OCI-LY3 (cell line): ENCODE measurements at regions not wholly inside any gene's neighbourhood (a gene's known extent, or its start where the extent isn't known, plus 50 kb on each side); places are given as distances from the start of the nearest gene placed in this dataset.
"Not testable (repeated sequence)": the region's sequence is repeated elsewhere in the genome, so short reads cannot be mapped to it uniquely, and the experiment has no call there.

Experiments
- CTCF ChIP-seq: fragments of 200-600, 300-600 bp; sonication (generic); IDR thresholded peaks from 2 replicates; pipeline ENCODE4 v1.5.1; 2014; ENCODE audit warnings: antibody characterized with exemption, low read length, low read depth
- EZH2phosphoT487 ChIP-seq: fragments of 200-600 bp; shearing (Covaris generic); IDR thresholded peaks from 2 replicates; pipeline ENCODE4 v1.6.1; 2018; ENCODE audit warnings: antibody characterized with exemption, mixed run types, low read depth

DNA sequence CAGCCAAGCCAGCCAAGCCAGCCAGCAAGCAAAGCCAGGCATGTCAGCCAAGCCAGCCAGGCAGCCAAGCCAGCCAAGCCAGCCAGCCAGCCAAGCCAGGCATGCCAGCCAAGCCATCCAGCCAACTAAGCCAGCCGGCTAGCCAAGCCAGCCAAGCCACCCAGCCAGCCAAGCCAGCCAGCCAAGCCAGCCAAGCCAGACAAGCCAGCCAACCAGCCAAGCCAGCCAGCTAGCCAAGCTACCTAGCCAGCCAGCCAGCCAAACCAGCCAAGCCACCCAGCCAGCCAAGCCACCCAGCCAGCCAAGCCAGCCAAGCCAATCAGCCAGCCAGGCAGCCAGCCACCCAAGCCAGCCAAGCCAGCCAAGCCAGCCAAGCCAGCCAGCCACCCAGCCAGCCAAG is 1600.5 kb downstream of the RPIA start:
- TF ChIP-seq CTCF, EZH2phosphoT487: not testable (repeated sequence)
